ENCODE measurements at regions not wholly inside any gene's neighbourhood (a gene's known extent, or its start where the extent isn't known, plus 50 kb on each side); places are given as distances from the start of the nearest gene placed in this dataset.
"Not testable (repeated sequence)": the region's sequence is repeated elsewhere in the genome, so short reads cannot be mapped to it uniquely, and the experiment has no call there.

- DNase-seq: no peak
Observed at GRCh38 chr9:102714184-102714583, 280.9 kb upstream of the CYLC2 start.

GRCh38 chr9:102712910-102713309 is 282.2 kb upstream of the CYLC2 start:
- DNase-seq: not testable (repeated sequence)

- no peak for DNase-seq
Observed at GRCh38 chr9:102700936-102701335, 294.2 kb upstream of the CYLC2 start.

GRCh38 chr9:102669220-102669619 is 325.9 kb upstream of the CYLC2 start:
- DNase-seq: no peak

- DNase-seq: no peak
Observed at GRCh38 chr9:102652471-102652870, 342.7 kb upstream of the CYLC2 start.

- no peak for DNase-seq
Observed at GRCh38 chr9:102650896-102651295, 344.2 kb upstream of the CYLC2 start.

- DNase-seq: no peak
Observed at GRCh38 chr9:102642651-102643050, 352.5 kb upstream of the CYLC2 start.

- no peak for DNase-seq
Observed at GRCh38 chr9:102631559-102631958, 363.6 kb upstream of the CYLC2 start.

GRCh38 chr9:102609461-102609860 is 385.7 kb upstream of the CYLC2 start:
- DNase-seq: no peak

GRCh38 chr9:102603198-102604195 is 391.6 kb upstream of the CYLC2 start:
- DNase-seq: not testable (repeated sequence)

- DNase-seq: no peak
Observed at GRCh38 chr9:102594241-102594640, 400.9 kb upstream of the CYLC2 start.

GRCh38 chr9:102587281-102587680 is 407.9 kb upstream of the CYLC2 start:
- no peak for DNase-seq

GRCh38 chr9:102569436-102569835 is 425.7 kb upstream of the CYLC2 start:
- no peak for DNase-seq

GRCh38 chr9:102551346-102551745 is 443.8 kb upstream of the CYLC2 start:
- no peak for DNase-seq

- no peak for DNase-seq
Observed at GRCh38 chr9:102550886-102551285, 444.2 kb upstream of the CYLC2 start.

GRCh38 chr9:102550266-102550665 is 444.9 kb upstream of the CYLC2 start:
- no peak for DNase-seq

GRCh38 chr9:102534031-102534430 is 461.1 kb upstream of the CYLC2 start:
- no peak for DNase-seq

- DNase-seq: no peak
Observed at GRCh38 chr9:102521097-102521755, 473.9 kb upstream of the CYLC2 start.

- DNase-seq: no peak
Observed at GRCh38 chr9:102519423-102519822, 475.7 kb upstream of the CYLC2 start.

- no peak for DNase-seq
Observed at GRCh38 chr9:102518324-102518723, 476.8 kb upstream of the CYLC2 start.

GRCh38 chr9:102514541-102514940 is 480.6 kb upstream of the CYLC2 start:
- DNase-seq: no peak

- DNase-seq: no peak
Observed at GRCh38 chr9:102507044-102507687, 488.0 kb upstream of the CYLC2 start.

- no peak for DNase-seq
Observed at GRCh38 chr9:102506406-102506805, 488.7 kb upstream of the CYLC2 start.

- no peak for DNase-seq
Observed at GRCh38 chr9:102499468-102499867, 495.7 kb upstream of the CYLC2 start.

Measured in activated CD4-positive, alpha-beta T cell treated with anti-CD3 and anti-CD28 coated beads, Interleukin-2, amount 50 U/mL, for 1 hour (primary cell).